NCI-H2227 treated with DMSO at 0.1 percent for 48 hours (cell line): ENCODE measurements at regions not wholly inside any gene's neighbourhood (a gene's known extent, or its start where the extent isn't known, plus 50 kb on each side); places are given as distances from the start of the nearest gene placed in this dataset.
"Not testable (repeated sequence)": the region's sequence is repeated elsewhere in the genome, so short reads cannot be mapped to it uniquely, and the experiment has no call there.

Experiments used
- DNase-seq: peaks from one replicate; lab custom pipeline; 2025; lab: John Stamatoyannopoulos, UW

DNA sequence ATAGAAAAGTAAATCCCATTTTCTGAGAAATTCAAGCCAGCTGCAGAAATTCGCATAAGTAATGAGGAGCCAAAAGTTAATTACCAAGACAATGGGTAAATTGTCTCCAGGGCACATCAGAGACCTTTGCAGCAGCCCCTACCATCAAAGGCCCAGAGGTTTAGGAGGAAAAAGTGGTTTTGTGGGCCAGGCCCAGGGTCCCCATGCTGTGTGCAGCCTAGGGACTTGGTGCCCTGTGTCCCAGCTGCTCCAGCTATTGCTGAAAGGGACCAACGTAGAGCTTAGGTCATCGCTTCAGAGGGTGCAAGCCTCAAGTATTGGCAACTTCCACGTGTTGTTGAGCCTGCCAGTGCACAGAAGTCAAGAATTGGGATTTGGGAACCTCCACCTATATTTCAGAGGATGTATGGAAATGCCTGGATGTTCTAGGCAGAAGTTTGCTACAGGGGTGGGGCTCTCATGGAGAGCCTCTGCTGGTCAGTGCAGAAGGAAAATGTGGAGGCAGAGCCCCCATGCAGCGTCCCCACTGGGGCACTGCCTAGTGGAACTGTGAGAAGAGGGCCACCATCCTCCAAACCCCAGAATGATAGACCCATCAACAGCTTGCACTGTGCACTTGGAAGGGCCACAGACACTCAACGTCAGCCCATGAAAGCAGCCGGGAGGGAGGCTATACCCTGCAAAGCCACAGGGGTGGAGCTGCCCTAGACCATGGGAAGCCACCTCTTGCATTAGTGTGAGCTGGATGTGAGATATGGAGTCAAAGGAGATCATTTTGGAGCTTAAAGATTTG, 731.3 kb upstream of the GRAMD2B start:
- DNase-seq = not testable (repeated sequence)

DNA sequence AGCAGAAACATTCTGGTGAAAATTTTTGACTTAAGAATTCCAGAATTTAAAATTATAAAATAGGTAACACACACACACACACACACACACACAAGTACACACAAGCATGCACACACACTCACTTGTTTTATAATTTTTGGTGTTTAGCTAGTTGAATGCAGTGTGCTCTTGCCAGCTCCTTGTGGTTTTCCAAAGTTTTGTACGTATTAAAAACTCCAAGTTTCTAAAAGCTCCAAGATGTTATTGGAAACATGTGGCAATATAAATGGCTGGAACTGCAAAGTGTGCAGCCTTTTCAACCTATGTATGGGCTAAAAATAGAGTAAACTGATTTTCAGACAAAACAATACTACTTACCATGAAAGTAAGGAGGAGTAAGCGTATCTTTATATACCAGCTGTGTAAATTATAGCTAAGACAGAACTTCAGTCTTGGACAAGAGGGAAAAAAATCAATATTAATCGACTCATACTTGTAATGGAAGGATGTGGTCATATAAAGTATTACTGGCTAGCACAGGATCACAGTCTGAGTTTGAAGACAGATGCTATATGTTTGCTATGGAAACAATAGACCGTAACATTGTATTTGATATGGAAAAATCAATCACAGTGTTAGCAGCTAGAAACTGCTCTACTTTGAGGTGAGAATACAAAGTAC, 727.1 kb upstream of the GRAMD2B start:
- peak; percentile 36 for DNase-seq

DNA sequence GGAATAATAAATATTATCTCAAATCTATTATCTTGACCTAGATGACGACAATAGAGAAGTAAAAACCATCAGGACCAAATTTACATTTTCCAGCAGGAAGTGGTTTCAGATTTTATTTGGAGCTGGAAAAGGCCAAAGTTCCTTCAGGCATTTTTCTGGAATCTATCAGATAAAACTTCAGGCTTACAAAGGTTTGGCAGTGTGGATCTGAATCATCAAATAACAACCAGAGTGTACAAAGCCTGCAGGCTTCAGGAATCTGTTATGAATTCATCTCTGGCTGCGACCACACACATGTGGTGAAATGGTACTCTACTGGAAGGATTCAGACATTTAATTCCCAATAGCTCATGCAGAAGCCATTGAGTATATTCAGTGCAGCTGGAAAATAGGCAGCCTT, 726.4 kb upstream of the GRAMD2B start:
- no peak for DNase-seq

DNA sequence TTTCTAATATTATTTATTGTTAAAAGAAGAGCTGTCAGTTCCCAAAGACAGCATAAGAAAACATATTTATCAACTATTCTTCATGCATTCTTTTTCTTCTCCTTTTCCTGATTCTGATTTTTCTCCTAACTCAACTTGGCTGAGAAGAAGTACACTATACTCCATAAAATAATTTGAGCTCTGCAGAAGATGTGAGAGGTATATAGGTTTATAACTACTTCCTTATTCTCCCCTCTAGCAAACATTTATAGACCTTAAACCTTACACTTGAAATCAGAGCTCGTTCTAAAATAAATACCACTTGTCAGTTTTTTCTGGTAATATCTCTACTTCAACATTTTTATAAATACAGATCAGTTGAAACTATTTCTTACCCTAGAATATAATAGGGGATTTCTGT, 724.8 kb upstream of the GRAMD2B start:
- DNase-seq = no peak

DNA sequence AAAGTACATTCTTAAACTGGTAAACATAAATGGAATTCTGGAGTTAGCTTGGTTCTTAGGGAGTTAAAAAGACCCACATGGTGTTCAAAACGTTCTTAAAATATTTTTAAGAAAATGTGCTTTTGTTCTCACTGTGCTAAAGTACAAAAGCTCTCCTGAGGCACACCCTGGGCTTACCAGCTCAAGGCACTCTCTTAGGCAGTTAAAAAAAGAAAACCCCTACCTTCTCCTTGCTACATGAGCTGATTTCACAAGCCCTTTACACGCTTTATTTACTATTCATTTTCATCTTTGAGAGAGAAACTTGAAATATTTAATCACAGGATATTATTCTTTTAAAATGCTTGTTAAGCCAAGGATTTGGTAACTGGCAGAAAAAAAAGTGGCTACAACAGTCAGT, 723.3 kb upstream of the GRAMD2B start:
- no peak for DNase-seq

DNA sequence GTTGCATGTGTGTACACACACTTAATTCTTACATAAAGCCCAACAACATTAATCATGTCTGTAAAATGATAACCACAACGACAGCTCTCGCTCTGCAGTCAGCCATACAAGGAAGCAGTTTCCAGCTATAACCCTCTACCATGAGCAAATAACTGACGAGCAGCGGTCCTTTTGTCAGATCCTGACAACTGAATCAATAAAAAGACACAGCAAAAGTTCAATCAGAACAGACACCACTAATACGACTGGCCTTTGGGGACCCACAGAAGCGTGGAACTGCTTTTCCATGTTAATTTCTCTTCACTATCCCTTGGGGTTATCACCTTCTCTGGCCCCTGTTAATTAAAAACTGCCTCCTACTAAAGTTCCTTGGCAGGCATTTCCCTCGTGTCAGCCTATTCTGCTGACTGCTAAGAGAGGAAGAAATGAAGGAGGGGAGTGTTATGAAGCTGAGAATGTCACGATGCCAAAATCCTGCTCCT, 722.8 kb upstream of the GRAMD2B start:
- DNase-seq = peak; percentile 33

DNA sequence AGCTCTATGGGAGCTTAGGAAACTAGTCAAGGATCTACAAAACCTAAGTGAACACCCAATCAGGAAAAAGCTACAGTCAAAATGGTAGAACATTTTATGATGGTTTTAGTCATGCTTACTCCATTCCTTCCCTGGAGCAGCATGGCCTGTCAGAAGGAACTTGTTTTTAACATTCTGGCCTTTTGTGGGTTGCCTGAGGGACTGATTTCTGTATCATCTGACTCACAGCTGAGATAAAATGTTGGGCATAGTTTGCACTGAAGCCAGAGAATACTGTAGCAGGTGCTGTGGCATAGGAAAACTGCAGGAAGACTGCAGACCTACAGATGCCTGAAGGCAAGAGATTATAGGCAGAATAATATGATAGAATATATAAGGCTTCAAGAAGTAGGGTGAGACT, 719.6 kb upstream of the GRAMD2B start:
- no peak for DNase-seq

DNA sequence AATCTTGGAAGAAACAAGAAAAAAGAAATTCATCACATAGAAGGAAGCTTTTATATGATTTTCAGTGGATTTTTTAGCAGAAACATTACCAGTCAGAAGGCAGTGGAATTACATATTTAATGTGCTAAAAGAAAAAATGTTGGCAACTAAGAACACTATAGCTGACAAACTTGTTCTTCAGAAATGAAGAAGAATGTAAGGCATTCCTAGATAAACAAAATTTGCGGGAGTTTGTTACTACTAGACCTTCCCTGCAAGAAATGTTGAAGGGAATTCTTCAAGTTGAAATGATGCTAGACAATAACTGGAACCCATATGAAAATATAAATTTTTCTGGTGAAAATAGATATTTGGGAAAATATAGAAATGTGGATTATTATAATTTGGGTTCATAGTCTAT, 718.3 kb upstream of the GRAMD2B start:
- no peak for DNase-seq

DNA sequence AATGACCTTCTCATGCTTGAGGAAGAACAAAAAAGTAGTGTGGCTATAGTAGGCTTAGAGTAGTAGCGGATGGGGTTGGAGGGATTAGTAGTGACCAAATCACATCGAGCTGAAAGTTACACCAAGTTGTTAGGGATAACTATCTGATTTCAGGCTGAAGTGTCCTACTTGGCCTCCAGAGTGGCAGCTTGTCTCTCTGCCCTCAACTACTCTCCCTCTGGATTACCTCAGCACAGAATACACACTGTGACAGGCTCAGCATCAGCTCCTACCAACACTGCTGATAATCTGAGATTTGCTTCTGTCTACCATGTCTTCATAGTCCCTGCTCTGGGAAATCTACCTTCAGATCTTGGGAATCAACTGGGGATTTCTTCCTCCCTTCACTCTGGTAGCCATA, 714.6 kb upstream of the GRAMD2B start:
- no peak for DNase-seq

DNA sequence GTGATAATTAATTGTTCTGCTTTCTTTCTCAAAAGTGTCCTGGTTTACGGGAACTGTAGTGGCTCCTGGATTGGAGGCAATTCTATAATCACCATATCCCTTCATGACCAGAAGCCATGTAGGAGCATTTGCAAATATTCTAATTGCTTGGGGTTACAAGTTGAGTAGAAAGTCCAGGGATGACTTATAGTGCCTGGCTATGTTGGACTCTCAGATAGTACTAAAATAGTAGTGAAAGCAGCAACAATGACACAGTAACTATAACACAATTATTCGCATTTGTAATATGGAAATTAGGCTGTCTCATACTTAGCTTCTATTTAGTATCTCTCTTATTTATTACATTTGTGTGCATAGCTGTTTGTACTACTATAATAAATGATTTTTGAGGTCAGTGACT, 712.5 kb upstream of the GRAMD2B start:
- no peak for DNase-seq

DNA sequence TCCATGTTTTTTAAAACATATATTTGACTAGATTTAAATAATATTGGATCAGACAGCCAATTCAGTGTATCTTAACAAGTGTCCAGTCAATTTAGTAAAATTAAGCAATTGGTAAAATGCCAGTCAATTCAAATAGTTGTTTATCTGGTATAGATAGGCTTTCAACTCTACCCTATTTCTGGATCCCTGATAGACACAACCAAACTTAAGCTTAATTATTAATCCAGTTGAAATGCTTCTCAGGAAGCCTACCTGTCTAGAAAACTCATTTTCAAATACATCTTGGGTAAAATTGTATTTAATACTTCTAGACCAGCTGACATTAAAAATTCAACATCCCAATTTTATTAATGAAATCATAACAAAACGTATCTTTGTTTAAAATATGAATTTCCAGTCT, 710.8 kb upstream of the GRAMD2B start:
- DNase-seq = no peak

DNA sequence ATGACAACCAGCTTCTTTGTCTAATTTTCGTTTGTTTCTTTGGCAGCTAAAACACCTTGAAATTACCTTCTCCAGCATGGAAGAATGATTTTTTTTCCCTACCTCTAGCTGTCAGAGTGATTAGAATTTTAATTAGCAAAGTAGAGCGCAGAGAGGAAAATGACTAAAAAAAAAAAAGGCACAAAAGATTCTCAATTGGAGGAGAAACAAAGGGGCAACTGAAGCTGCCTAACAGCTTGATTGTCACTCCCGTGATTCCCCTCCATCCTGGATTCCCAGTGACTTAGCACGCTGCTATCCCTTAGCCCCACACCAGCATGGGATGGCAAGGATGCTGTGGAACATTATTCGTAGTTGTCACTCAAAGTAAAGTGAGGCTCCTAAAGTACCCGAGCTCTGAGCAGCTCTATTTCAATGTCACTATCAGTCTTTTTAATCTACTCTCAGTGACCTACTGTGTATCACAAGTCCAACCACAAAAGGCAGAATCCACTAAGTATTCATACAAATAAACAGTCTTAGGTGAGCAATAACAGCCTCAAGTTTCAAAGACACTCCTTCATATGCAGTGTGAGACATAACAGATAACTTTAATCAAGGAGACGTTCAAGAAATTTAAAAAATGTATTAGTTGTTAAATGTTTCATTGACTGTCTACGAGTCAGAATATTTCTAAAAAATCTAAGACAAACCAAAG, 710.0 kb upstream of the GRAMD2B start:
- no peak for DNase-seq

DNA sequence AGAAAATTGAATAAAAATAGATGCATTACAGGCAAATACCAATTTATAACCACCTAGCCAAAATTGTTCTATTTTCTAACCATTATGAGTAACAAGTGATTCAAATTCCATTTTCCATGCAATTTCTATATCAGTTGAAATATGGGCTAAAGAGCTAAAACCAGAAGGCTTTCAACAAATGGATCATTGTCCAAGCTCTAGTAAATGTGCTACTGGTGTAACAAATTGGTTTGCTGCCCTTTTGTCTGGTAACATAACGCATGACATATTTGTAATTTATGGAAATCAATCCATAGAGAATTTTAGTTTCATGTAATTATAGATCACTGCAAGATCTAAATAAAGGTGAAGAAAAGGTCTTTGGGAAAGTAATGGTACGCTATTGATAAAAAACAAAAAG, 708.0 kb upstream of the GRAMD2B start:
- no peak for DNase-seq

DNA sequence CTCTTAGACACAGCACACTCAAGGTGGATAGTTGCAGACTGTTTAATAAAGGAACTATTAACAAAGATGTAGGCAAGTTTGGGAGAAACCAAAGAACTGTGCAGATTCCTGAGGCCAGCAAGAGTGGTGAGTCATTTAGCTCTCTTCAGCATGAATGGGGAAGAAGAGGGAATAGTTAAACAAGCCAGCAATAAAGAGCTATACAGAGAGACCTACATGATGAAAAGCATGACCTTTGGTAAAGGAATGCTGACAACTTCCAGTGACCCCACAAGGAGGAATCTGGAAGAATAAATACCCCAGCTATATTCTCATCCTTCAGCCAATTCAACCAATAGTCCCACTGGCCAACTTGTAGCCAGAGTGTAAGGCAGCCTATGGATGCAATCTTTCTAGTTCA, 706.0 kb upstream of the GRAMD2B start:
- DNase-seq = no peak

DNA sequence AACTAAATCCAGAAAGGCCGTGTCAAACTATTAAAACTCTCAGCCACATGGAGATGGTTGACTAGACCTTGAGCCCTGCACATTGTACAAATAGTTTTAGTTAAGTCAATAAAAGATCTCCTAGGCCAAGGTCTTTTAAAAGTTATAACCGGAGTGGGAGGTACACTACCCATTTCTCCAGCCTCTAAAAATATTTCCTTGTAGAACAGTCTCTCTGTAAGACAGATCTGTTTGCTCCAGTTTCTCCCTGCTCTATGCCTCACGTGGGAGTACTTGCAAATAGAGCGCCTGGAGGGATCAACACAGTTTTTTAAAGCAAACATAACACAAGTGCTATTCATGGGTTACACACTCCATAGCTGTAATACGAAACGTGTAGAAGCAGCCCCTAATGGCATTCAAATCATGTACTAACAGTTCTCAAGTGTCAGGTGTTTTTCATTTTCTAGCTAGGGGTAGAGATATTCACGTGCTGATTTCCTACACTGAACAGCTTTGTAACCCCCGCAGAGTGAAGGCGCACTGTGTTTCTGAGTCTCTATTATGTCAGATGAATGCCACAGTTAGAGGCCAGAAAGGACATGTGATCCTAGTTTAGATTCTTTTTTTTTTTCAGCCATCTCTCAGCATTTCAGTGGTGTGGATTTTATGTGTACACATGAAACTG, 703.4 kb upstream of the GRAMD2B start:
- peak; percentile 67 for DNase-seq

DNA sequence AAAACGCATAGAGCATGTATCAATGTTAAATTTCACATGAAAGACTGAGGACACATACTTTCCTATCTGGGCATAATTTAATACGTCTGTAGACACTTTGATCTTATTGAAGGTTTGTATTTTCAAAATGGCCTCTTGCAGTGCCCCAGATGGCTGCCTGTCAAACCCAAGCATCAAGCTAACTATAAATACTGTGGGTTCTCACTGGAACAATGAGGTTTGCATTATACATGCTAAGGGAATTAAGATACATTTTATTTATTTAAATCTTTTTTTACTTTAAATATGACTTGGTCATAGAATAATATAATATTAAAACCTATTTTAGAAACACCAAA, 702.9 kb upstream of the GRAMD2B start:
- no peak for DNase-seq

DNA sequence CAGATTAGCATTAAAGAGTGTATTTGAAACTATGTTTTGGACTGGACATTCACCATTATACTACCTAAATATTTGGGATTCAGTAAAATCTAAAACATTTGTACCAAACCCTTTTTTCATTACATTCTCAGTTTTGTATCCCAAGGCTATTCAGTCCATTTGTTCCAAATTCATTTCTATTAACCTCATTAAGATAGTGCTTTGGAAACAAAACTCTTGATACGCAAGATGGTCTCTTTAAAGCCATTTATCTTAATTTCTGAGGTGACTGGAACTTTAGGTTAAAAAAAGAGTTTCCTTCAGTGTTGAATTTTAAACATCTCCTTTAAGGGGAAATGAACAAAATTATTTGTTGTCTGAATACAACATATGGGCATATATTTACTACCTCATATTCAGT, 702.5 kb upstream of the GRAMD2B start:
- DNase-seq = no peak

DNA sequence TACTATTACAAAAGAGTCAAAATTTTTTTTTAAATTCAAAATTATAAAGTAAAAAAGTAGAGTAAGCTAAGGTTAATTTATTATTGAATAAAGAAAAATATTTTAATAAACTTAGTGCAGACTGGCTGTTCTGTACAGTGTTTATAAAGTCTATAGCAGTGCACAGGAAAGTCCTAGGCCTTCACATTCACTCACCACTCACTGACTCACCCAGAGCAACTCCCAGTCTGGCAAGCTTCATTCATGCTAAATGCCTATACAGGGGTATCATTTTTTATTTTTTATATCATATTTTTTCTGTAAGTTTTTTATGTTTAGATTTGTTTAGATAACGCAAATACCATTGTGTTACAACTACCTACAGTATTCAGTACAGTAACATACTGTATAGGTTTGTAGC, 700.7 kb upstream of the GRAMD2B start:
- no peak for DNase-seq

DNA sequence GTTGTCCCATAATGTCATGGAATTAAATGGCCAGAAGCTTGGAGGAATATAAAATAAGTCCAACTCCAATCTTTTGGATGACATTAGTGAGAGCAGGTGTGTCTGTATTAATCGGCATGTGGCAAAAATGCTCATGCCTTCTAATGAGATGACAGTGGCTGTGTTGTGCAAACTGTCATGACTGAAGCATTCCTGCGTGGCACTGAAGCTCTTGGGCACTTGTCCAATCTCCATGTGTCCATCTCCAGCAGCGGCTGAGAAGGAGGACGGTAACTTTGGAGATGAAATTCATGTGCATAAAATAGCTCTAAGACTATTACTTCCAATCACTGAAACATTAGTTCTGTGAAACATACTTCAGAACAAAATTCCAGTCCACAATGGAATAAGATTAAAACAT, 697.5 kb upstream of the GRAMD2B start:
- DNase-seq = no peak

DNA sequence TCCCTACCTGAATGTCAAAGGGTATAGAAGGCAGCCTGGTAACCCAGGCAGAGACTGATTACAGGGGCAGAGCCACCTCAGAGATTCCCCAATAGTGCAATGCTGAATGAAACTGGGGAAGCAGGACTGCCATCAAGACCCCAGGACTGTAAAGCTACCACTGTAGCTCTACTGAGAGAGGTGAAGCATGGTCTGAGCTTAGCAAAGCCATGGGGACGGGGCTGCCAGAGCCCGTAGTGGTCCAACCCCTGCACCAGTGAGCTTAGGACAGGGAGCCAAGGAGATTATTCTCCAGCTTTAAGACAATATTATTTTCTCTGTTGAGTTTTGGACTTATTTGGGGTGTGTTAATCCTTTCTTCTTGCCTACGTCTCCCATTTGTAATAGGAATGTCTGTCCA, 679.3 kb upstream of the GRAMD2B start:
- no peak for DNase-seq

DNA sequence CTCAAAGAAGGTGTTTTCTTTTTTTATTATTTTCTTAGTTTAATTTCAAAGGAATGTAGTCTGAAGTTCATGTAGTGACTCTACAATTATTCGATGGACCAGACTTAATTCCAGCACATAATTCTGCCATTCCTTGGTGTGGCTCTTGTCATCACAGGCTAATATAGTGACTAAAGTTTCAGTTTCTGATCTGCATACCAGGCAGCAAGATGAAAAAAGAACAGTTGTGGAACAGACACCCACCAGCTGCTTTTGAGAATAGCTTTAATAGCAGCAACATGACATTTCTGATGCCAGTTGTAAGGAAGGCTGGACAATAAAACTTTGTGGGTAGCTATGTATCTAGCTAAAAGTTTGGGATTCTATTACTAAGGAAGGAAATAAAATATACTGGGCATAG, 676.3 kb upstream of the GRAMD2B start:
- DNase-seq = no peak

DNA sequence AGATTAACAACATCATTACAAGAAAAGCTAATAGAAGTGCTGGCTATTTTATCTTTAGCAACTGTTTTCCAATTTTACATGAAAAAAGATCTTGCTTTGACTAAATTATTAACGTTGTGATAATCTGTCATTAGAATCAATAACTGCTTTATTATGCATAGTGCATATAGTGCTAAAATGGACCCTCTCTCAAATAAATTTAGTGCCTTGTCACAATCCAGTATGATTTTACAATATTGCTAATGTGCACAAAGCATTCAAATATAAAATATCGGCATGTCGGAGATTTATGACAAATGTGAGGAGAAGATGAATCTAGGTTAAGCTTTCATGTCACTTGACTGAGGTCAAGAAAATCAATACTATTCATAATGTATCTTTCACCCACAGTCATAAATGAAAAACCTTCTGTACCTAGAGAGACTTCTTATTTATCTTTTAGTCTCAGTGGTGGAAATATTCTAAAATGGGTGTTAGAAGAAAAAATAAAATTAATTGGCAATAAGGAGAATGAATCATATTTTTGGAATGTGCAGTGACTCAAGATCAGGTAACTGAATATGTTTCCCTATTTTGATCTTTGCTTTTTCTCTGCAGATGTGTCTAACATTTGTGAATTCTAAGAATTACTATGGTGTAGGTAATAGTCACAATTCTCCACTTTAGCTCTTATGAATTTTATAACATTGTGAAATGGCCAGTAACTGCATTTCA, 672.9 kb upstream of the GRAMD2B start:
- DNase-seq = no peak
